ENCODE measurements at regions not wholly inside any gene's neighbourhood (a gene's known extent, or its start where the extent isn't known, plus 50 kb on each side); places are given as distances from the start of the nearest gene placed in this dataset.
"Not testable (repeated sequence)": the region's sequence is repeated elsewhere in the genome, so short reads cannot be mapped to it uniquely, and the experiment has no call there.

- FAIRE-seq (no peak), DNase-seq (ENCODE audit: low spot score) (no peak)
Observed at GRCh38 chr1:203996126-203996525, 76.8 kb upstream of the SOX13 start.

- not testable (repeated sequence) for FAIRE-seq; DNase-seq (ENCODE audit: low spot score)
Observed at GRCh38 chr1:203998571-203998970, 74.3 kb upstream of the SOX13 start.

- FAIRE-seq (no peak), DNase-seq (ENCODE audit: low spot score) (no peak)
Observed at GRCh38 chr1:203999618-204000017, 73.3 kb upstream of the SOX13 start.

- no peak for FAIRE-seq
- no peak for DNase-seq (ENCODE audit: low spot score)
Observed at GRCh38 chr1:204001166-204001901, 71.6 kb upstream of the SOX13 start.

GRCh38 chr1:204002614-204003013 is 70.3 kb upstream of the SOX13 start:
- FAIRE-seq (no peak), DNase-seq (ENCODE audit: low spot score) (no peak)

- no peak for FAIRE-seq
- DNase-seq (ENCODE audit: low spot score), result no peak
Observed at GRCh38 chr1:204003536-204003935, 69.4 kb upstream of the SOX13 start.

GRCh38 chr1:204011426-204011825 is 61.5 kb upstream of the SOX13 start:
- FAIRE-seq, result no peak

GRCh38 chr1:204013052-204013451 is 59.9 kb upstream of the SOX13 start:
- FAIRE-seq (no peak), DNase-seq (ENCODE audit: low spot score) (no peak)

More at GRCh38 chr1:204011426-204011825, 61.5 kb upstream of the SOX13 start:
- no peak for DNase-seq (ENCODE audit: low spot score)

- FAIRE-seq (no peak), DNase-seq (ENCODE audit: low spot score) (no peak)
Observed at GRCh38 chr1:204014336-204014735, 58.6 kb upstream of the SOX13 start.

GRCh38 chr1:204014961-204015360 is 58.0 kb upstream of the SOX13 start:
- not testable (repeated sequence) for FAIRE-seq; DNase-seq (ENCODE audit: low spot score)

- DNase-seq (ENCODE audit: low spot score), result no peak
- no peak for FAIRE-seq
Observed at GRCh38 chr1:204017032-204017431, 55.9 kb upstream of the SOX13 start.

GRCh38 chr1:204018460-204018859 is 54.5 kb upstream of the SOX13 start:
- DNase-seq (ENCODE audit: low spot score), result no peak
- no peak for FAIRE-seq
